Stimulated activated CD4-positive, alpha-beta T cell treated with anti-CD3 and anti-CD28 coated beads, Interleukin-15, amount 100 ng/mL, for 48 hours (primary cell): ENCODE measurements at regions not wholly inside any gene's neighbourhood (a gene's known extent, or its start where the extent isn't known, plus 50 kb on each side); places are given as distances from the start of the nearest gene placed in this dataset.
"Not testable (repeated sequence)": the region's sequence is repeated elsewhere in the genome, so short reads cannot be mapped to it uniquely, and the experiment has no call there.

ENCODE experiments used
- DNase-seq, 2 donors: peaks; one replicate each; pipeline ENCODE4 v3.0.0-alpha.2; 2020; ENCODE audit warnings: low read depth in 2 of 2

DNA sequence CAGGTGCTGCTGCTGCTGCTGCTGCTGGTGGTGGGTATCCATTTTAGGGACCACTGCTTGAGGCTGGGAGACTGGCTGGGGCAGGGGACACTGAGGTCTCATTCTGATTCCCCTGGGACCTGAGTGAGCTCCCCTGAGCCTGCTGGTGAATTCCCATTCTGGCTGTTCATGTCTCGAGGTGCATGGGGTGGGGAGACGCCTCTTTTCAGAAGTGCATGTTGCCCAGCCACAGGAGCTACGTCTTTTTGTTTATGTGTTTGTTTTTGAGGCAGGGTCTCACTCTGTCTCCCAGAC is 133.4 kb downstream of the RHOU start:
- no peak for DNase-seq

DNA sequence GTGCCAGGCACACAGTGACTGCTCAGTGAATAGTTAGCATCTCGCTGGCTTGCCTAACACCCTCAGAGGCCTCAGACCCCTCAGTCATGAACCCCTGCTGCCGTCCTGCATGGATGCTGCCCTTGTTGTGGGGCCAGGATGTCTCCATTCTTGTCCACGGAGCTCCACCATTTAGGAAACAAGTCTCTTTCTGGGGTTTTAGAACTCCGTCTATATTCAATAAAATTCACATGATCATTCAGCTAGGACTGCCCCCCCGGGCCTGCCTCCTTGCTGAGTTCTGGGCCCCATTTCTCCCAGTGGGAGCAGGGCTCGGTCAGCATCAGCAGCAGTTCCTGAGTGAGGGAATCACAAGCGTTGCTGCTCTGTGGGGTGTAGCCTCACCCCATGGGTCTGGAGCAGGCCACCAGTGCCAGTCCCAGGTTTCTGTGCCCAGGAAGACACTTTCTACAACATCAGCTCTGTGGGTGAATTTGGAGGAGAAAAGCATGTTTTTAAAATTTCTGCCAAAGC is 134.1 kb downstream of the RHOU start:
- DNase-seq: no peak

GRCh38 chr1:228870041-228870713 is 134.9 kb downstream of the RHOU start:
- DNase-seq: no peak

DNA sequence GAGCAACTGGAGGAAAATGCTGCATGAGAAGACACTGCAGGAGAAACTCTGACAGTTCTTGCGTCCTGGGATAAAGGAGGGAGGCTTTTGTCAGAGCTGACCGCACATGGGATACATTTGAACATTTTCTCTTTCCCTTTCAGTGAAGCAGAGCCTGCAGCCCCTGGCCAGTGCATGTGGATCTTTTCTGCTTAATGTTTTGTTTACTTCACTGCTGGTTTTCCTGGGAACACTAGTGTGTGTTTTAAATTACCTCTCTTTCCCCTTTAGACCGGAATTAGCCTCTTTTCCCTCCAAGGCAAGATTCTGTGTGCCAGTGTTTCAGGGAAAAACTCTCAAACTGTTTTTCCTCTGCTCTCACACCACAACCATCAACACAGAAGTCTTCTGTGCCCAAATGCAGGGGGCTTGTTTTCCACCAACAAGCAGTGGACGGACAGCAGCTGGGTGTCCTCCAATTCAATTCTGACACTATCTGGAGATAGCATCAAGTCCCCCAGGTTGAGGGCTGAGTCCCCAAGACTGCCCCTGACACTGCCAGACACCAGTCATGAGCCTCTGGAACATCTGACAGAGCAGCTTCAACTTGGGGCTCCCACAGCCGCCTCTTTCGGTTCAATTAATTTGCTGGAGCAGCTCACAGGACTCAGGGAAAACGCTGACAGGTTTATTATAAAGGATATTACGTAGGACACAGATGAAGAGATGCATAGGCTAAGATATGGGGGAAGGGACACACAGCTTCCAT is 136.2 kb downstream of the RHOU start:
- DNase-seq: no peak

DNA sequence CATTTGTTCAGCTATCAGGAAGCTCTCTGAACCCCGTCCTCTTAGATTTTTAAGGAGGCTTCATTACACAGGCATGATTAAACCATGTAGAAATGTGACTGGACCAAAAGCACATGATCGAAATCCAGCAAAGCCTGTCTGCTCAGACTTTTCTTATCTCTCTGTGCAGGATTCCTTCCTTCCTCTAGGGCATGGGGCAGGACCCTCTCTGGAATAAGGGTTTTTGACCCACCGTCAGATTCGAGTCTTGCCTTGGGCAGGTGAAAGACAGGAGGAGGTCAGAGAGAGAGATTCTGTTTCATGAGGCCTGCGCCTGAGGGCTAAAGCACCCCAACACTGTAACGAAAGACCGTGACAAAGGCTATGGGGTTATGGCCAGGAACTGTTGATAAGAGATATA is 136.8 kb downstream of the RHOU start:
- no peak for DNase-seq

DNA sequence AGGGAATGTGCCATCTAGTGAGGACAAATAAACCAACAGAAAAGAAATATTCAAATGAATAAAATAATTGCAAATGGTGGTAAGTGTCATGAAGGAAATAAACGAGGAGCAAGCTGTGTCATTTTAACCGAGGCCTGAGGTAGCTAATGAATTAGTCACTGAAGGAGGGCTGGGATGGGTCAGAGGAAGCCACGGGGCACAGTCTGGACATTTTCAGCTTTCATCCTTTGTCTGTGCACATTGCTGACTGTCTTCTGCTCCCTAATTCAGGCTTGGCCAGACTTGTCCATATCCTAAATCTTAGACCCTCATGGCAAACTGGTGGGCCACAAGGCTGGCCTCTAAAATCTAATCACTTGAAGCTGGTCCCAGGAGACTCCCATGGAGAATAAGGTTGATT is 138.4 kb downstream of the RHOU start:
- no peak for DNase-seq

DNA sequence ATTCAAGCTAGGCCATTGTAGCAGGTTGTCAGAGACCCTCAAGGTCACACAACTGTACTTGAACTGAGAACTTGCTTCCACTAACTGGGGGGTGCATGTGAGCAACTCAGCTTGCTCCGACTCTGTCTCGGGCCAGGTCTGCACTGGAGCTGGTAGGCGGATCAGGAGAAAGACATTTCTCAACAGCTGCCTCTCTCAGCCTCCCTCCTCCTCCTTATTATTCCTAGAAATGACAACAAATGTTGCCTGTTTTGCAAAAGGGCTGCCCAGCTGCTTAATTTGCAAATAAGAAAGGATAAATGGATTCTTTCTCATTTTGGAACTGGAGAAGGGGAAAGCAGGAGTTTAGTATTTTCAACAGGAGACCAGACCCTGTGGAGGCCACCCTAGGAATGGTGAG is 140.5 kb downstream of the RHOU start:
- DNase-seq: no peak

GRCh38 chr1:228876187-228876586 is 140.9 kb downstream of the RHOU start:
- no peak for DNase-seq

DNA sequence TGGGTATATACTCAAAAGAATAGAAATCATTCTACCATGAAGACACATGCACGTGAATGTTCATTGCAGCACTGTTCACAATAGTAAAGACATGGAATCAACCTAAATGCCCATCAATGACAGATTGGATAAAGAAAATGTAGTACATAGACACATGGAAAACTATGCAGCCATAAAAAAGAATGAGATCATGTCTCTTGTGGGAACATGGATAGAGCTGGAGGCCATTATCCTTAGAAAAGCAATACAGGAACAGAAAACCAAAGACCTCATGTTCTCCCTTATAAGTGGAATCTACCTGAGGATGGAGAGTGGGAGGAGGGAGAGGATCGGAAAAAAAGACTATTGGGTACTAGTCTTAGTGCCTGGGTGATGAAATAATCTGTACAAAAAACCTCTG is 143.9 kb downstream of the RHOU start:
- DNase-seq: no peak

DNA sequence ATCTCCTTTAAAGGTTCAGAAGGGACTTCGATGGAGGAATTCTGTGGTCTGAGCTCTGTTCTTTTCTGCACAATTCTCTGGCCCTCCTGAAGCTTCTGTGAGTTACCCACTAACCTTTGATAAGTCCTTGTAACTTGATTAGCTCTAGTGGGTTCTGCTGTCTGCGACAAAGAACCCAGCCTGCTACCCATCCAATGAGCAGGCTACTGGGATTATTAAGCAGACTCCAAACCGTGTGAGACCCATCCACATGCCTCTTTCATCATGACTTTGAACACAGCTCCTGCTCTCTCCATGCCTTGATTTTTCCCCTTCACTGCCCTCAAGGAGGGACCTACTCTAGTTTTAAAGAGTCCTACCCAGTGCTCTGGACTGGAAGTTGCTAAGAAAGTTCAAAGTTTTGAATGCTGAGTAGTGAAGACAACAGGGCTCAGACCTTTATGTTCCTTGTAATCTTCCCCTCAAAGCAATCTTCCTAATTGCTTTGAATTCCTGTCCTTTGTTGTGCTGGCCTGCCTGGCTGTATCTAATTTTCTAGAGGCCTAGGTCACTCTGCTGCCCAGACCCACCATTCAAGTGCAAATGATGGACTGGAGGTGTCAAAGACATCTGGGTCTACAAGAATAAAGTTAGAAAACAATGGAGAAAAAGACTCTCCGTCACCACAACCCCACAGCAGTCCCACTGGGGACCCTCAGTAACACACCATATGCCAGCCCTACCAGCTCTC is 146.9 kb downstream of the RHOU start:
- no peak for DNase-seq

GRCh38 chr1:228882771-228883450 is 147.6 kb downstream of the RHOU start:
- no peak for DNase-seq

- no peak for DNase-seq
Observed at GRCh38 chr1:228883535-228883934, 148.3 kb downstream of the RHOU start.

DNA sequence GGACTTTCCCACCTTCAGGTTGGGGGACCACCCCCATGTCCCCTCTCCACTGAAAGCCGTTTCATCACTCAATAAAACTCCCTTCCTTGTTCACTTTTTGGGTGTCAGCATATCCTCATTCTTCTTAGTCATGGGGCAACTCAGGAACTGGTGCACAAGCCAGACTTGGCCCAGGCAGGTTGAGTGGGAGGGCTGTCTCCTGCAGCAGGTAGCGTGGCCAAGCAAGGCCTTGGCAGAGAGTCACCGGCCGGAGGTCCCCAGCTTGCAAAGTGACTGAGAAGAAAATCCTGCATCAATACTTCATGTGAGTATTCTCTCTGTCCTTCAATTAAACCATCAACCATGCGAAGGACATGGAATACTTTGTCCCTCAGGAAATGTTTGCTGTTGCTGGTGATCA is 148.9 kb downstream of the RHOU start:
- no peak for DNase-seq

GRCh38 chr1:228884615-228885566 is 149.6 kb downstream of the RHOU start:
- DNase-seq: no peak

GRCh38 chr1:228885845-228886244 is 150.6 kb downstream of the RHOU start:
- no peak for DNase-seq

DNA sequence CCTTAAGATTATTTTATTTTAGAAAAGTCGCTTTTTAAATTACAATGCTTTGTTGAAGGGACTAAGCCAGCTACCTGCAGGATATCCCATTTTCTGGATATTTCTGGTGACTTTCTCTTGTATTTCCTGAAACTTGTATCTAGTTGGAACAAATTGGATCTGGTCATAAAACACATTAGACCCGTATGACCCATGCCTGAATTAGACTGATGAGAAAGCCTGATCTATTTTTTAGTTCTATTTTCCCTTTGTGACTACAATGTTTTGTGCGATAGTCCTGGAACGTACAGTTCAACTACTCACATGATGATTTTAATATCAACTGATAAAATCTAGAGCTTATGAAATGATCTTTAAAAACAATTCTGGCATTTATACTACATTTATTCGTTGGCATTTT is 151.8 kb downstream of the RHOU start:
- DNase-seq: no peak

- DNase-seq: no peak
Observed at GRCh38 chr1:228887960-228888359, 152.7 kb downstream of the RHOU start.

- no peak for DNase-seq
Observed at GRCh38 chr1:228889289-228889688, 154.0 kb downstream of the RHOU start.

GRCh38 chr1:228891272-228892034 is 156.2 kb downstream of the RHOU start:
- no peak for DNase-seq

GRCh38 chr1:228892200-228892599 is 156.9 kb downstream of the RHOU start:
- not testable (repeated sequence) for DNase-seq
